ENCODE measurements at regions not wholly inside any gene's neighbourhood (a gene's known extent, or its start where the extent isn't known, plus 50 kb on each side); places are given as distances from the start of the nearest gene placed in this dataset.

DNA sequence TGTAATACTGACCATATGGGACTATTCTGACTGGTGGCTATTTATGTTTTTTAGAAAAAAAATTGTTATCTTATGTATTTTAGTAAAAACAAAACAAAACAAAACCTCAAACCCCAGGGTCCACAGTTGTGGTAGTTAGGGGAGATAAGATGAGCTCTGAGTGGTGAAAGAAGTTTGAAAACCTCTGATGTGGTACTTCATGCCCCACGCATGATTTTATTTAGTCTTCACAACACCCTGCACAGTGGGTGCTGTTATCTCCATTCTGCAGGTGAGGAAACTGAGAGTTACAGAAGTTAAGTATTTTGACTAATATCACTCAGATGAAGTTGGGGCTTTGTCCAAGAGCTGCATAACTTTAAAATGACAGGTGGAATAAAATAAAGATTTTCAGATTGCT is 230.6 kb upstream of the TRPC5 start:
- Histone ChIP-seq H4K5ac (ENCODE audit: insufficient read length, low read depth, low read length) (no peak overlapping the region), H3K4me2 (ENCODE audit: insufficient read depth in 1 of 2, low read depth in 2 of 2, low read length in 2 of 2) (no peak overlapping the region), H2AK5ac (ENCODE audit: low read depth, low read length) (no peak overlapping the region), H3K56ac (replicated peaks; ENCODE audit: insufficient read length, low read depth, low read length) (no peak overlapping the region), H3K9me3 (ENCODE audit: insufficient read depth in 2 of 2, low read depth in 1 of 2, low read length in 1 of 2) (no peaks in the 10 kb centered on the region), H3K27me3 (replicated peaks in 1 of 4; ENCODE audit: control insufficient read depth in 3 of 4, extremely low read depth in 1 of 4, insufficient read depth in 3 of 4, low read length in 3 of 4) (no peaks in the 10 kb centered on the region), H4K20me1 (replicated peaks in 1 of 2; ENCODE audit: control insufficient read depth in 1 of 2, insufficient read depth in 2 of 2, low read length in 2 of 2) (no peaks in the 10 kb centered on the region), H4K8ac (ENCODE audit: extremely low read depth, insufficient read depth, low read length) (no peak overlapping the region), H3K9ac (replicated peaks in 1 of 4; ENCODE audit: extremely low read depth in 1 of 4, low read depth in 3 of 4, low read length in 3 of 4) (no peak overlapping the region), H3K4me1 (replicated peaks in 1 of 4; ENCODE audit: control insufficient read depth in 3 of 4, insufficient read depth in 4 of 4, low read length in 3 of 4) (no peaks in the 10 kb centered on the region), H3K79me1 (ENCODE audit: low read depth, low read length) (no peaks in the 10 kb centered on the region), H3K4me3 (ENCODE audit: extremely low read depth in 1 of 4, insufficient read depth in 2 of 4, low read depth in 3 of 4, low read length in 4 of 4) (no peak overlapping the region), H2BK5ac (ENCODE audit: low read depth, low read length) (no peak overlapping the region), H3K4ac (replicated peaks; ENCODE audit: insufficient read length, low read depth, low read length) (no peak overlapping the region), H3K27ac (ENCODE audit: low read depth, low read length) (no peak overlapping the region), H2BK120ac (replicated peaks; ENCODE audit: low read depth, low read length) (no peak overlapping the region), H4K91ac (replicated peaks; ENCODE audit: insufficient read length, low read length) (no peak overlapping the region), H3K36me3 (ENCODE audit: control insufficient read depth in 2 of 4, insufficient read depth in 4 of 4, low read length in 3 of 4) (no peaks in the 10 kb centered on the region), H2BK12ac (ENCODE audit: low read depth, low read length) (no peak overlapping the region), H3K23me2 (ENCODE audit: low read depth, low read length) (no peaks in the 10 kb centered on the region), H2BK15ac (ENCODE audit: low read length) (no peak overlapping the region), H3K14ac (ENCODE audit: insufficient read length) (no peak overlapping the region), H3K18ac (ENCODE audit: extremely low read depth, low read length) (no peak overlapping the region), H2AFZ (ENCODE audit: low read length) (no peak overlapping the region), H3K23ac (ENCODE audit: insufficient read length) (no peak overlapping the region), H2BK20ac (ENCODE audit: low read length) (no peak overlapping the region), H3K79me2 (ENCODE audit: control insufficient read depth in 1 of 2, insufficient read depth in 2 of 2, low read length in 2 of 2) (no peaks in the 10 kb centered on the region)
- TF ChIP-seq SRF (IDR thresholded peaks at IDR 0.05; ENCODE audit: low read depth, low read length) (no peak), JUN (IDR thresholded peaks at IDR 0.05; ENCODE audit: low read depth, low read length) (no peak), NRF1 (IDR thresholded peaks at IDR 0.05; ENCODE audit: low read depth, low read length) (no peak), POU5F1 (IDR thresholded peaks at IDR 0.05; ENCODE audit: low read depth, low read length) (no peak), TAF7 (optimal IDR thresholded peaks at IDR 0.05; ENCODE audit: borderline replicate concordance, low read depth, low read length) (no peak), SUZ12 (IDR thresholded peaks at IDR 0.05; ENCODE audit: low read length) (no peak), CREB1 (IDR thresholded peaks at IDR 0.05) (no peak), BCL11A (IDR thresholded peaks at IDR 0.05; ENCODE audit: low read depth in 2 of 2, low read length in 2 of 2) (no peak), EZH2 (IDR thresholded peaks at IDR 0.05; ENCODE audit: low read depth, low read length, severe bottlenecking) (no peak), BACH1 (IDR thresholded peaks at IDR 0.05; ENCODE audit: low read length) (no peak), CTBP2 (IDR thresholded peaks at IDR 0.05; ENCODE audit: borderline replicate concordance, insufficient read depth, insufficient read length, low read length) (no peak), RNF2 (IDR thresholded peaks at IDR 0.05; ENCODE audit: borderline replicate concordance, low read depth, low read length, missing control alignments, poor library complexity, severe bottlenecking) (no peak), PHF8 (conservative IDR thresholded peaks at IDR 0.05; ENCODE audit: low read depth, low read length) (no peak), CEBPB (IDR thresholded peaks at IDR 0.05; ENCODE audit: low read depth, low read length) (no peak)
- TF ChIP-seq, protein P1, sequence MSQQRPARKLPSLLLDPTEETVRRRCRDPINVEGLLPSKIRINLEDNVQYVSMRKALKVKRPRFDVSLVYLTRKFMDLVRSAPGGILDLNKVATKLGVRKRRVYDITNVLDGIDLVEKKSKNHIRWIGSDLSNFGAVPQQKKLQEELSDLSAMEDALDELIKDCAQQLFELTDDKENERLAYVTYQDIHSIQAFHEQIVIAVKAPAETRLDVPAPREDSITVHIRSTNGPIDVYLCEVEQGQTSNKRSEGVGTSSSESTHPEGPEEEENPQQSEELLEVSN (IDR thresholded peaks at IDR 0.05), result no peak
- ChIA-PET POLR2A (ENCODE audit: partially characterized antibody) (no interaction called here), CTCF (ENCODE audit: partially characterized antibody) (no interaction called here)
- FAIRE-seq (no peak), DNase-seq (ENCODE audit: low read depth in 1 of 2, low spot score in 2 of 2) (no peak)
- WGBS, 2 experiments (ENCODE audit: extremely low coverage in 1 of 2, insufficient coverage in 1 of 2, insufficient read length in 1 of 2, insufficient replicate concordance in 2 of 2, low coverage in 1 of 2, low lambda C conversion rate in 2 of 2, missing lambda C conversion rate in 1 of 2), result 93% methylated on average over 1 of the region's 1 CpG; no CpG with 5 or more reads in 1 of the 2 experiments
